Activated gamma-delta T cell treated with anti-CD3 and anti-CD28 coated beads, Interleukin-2, amount 50 U/mL, for 16 hours (primary cell): ENCODE measurements at regions not wholly inside any gene's neighbourhood (a gene's known extent, or its start where the extent isn't known, plus 50 kb on each side); places are given as distances from the start of the nearest gene placed in this dataset.
"Not testable (repeated sequence)": the region's sequence is repeated elsewhere in the genome, so short reads cannot be mapped to it uniquely, and the experiment has no call there.

Source experiments
- DNase-seq: peaks from one replicate; pipeline ENCODE4 v3.0.0-alpha.2; 2020; ENCODE audit warnings: low read depth

GRCh38 chr5:39755986-39756385 lies 331.2 kb upstream of the DAB2 start:
- no peak for DNase-seq

- DNase-seq, result no peak
These were observed 330.7 kb upstream of the DAB2 start for GRCh38 chr5:39755452-39755851.

GRCh38 chr5:39753747-39754146 lies 329.0 kb upstream of the DAB2 start:
- not testable (repeated sequence) for DNase-seq

GRCh38 chr5:39750661-39751060 lies 325.9 kb upstream of the DAB2 start:
- no peak for DNase-seq

GRCh38 chr5:39742916-39743315 lies 318.1 kb upstream of the DAB2 start:
- no peak for DNase-seq

- DNase-seq, result no peak
These were observed 315.6 kb upstream of the DAB2 start for GRCh38 chr5:39740404-39740803.

- DNase-seq, result no peak
These were observed 307.4 kb upstream of the DAB2 start for GRCh38 chr5:39732166-39732565.

- no peak for DNase-seq
These were observed 305.9 kb upstream of the DAB2 start for GRCh38 chr5:39730699-39731098.

GRCh38 chr5:39730006-39730405 lies 305.2 kb upstream of the DAB2 start:
- no peak for DNase-seq

GRCh38 chr5:39726467-39726866 lies 301.7 kb upstream of the DAB2 start:
- no peak for DNase-seq

- no peak for DNase-seq
These were observed 296.6 kb upstream of the DAB2 start for GRCh38 chr5:39721394-39721793.

GRCh38 chr5:39720136-39720535 lies 295.4 kb upstream of the DAB2 start:
- no peak for DNase-seq

GRCh38 chr5:39717176-39717897 lies 292.6 kb upstream of the DAB2 start:
- DNase-seq, result no peak

GRCh38 chr5:39716532-39717028 lies 291.8 kb upstream of the DAB2 start:
- DNase-seq, result no peak

GRCh38 chr5:39714036-39714698 lies 289.4 kb upstream of the DAB2 start:
- DNase-seq, result peak; percentile 11

- DNase-seq, result no peak
These were observed 288.6 kb upstream of the DAB2 start for GRCh38 chr5:39713250-39713916.

GRCh38 chr5:39712316-39713249 lies 287.8 kb upstream of the DAB2 start:
- no peak for DNase-seq

- DNase-seq, result no peak
These were observed 287.0 kb upstream of the DAB2 start for GRCh38 chr5:39711821-39712220.

- no peak for DNase-seq
These were observed 284.3 kb upstream of the DAB2 start for GRCh38 chr5:39709032-39709431.

GRCh38 chr5:39702928-39703327 lies 278.1 kb upstream of the DAB2 start:
- DNase-seq, result no peak

GRCh38 chr5:39700523-39700922 lies 275.7 kb upstream of the DAB2 start:
- no peak for DNase-seq
